GM12892 (cell line): ENCODE measurements at regions not wholly inside any gene's neighbourhood (a gene's known extent, or its start where the extent isn't known, plus 50 kb on each side); places are given as distances from the start of the nearest gene placed in this dataset.

Experiments used
- POLR2A ChIP-seq: IDR thresholded peaks from 2 replicates; pipeline ENCODE4 v1.6.1; 2011; ENCODE audit warnings: low read depth, low read length, control low read depth
- POLR2AphosphoS5 ChIP-seq: IDR thresholded peaks from 2 replicates; pipeline ENCODE4 v1.6.1; 2011; ENCODE audit warnings: low read depth, low read length, control low read depth
- TAF1 ChIP-seq: IDR thresholded peaks from 2 replicates; pipeline ENCODE4 v1.6.1; 2011; ENCODE audit warnings: low read depth, mild to moderate bottlenecking, control low read depth, low read length, borderline replicate concordance

DNA sequence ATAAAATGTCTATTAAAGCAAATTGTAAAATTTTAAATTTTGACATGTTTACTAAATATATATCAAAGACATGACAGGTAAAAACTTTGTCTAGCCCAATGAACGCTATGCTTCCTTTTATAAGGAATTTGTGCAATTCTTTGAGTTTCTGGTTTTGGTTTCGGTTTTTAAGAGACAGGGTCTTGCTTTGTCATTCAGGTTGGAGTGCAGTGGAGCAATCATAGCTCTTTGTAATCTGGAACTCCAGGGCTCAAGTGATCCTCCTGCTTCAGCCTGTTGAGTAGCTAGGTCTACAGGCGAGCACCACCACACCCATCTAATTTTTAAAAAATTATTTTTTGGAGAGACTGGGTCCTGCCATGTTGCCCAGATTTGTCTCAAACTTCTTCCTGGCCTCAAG, 60.7 kb downstream of the BLTP1 start:
- TF ChIP-seq POLR2A (no peak), TAF1 (no peak), POLR2AphosphoS5 (no peak)
